ENCODE measurements at regions not wholly inside any gene's neighbourhood (a gene's known extent, or its start where the extent isn't known, plus 50 kb on each side); places are given as distances from the start of the nearest gene placed in this dataset.

DNA sequence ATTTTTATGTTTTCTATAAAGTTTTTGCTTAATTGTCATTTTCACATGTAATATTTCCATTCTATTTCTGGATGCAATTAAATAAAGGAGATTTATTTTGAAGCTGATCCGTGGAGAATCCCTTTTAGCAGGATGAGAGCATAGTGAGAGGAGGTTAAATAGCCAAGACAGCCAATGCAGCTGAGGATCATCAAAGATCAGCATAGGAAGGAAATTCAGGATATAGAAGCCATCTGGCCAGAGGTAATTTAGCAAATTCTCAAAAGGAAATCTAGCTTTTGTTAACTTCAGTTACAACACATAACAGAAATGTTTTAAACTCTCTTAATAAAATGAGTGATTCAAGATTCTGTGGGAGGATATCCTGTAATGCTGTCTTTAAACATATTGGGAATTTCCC lies 122.8 kb upstream of the PDE3A start:
- intact Hi-C loops (cut with micrococcal nuclease; ENCODE audit: unreplicated experiment) = no loop called here
- Mint-ChIP-seq H3K27me3 (ENCODE audit: insufficient read depth, unreplicated experiment) (peaks cover 3% of the 10 kb centered on the region), H3K4me3 (ENCODE audit: unreplicated experiment) (no peak overlapping the region)

DNA sequence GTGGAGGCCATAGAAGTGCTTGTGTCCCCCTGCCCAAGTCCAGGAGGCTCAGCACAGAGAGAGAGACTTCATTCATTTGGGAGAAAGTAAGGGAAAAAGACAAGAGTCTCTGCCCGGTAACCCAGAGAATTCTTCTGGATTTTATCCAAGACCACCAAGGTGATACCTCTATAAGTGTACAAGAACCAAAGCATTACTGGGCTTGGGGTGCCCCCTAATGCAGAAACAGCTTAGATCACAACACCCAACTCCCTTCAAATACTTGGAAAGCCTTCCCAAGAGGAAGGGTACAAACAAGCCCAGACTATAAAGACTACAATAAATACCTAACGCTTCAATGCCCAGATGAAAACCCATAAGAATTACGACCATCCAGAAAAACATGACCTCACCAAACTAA lies 119.7 kb upstream of the PDE3A start:
- peak in 1 of 2 experiments; percentile 15 for DNase-seq
- CTCF ChIA-PET = no interaction called here
- H3K9me3 Mint-ChIP-seq (ENCODE audit: unreplicated experiment) = peaks cover 12% of the 10 kb centered on the region
- intact Hi-C loops (cut with micrococcal nuclease; ENCODE audit: unreplicated experiment) = loop anchor here (1.0 kb wide), 1 partner anchor 333 kb away; no protein-coding TSS in a partner anchor
- peaks cover 3% of the 10 kb centered on the region for H3K27me3 Mint-ChIP-seq (ENCODE audit: insufficient read depth, unreplicated experiment)
- no peak overlapping the region for H3K4me3 Mint-ChIP-seq (ENCODE audit: unreplicated experiment)
- H3K4me1 Mint-ChIP-seq (ENCODE audit: low read depth, unreplicated experiment) = no peaks in the 10 kb centered on the region
- no peaks in the 10 kb centered on the region for H3K36me3 ChIP-seq (ENCODE audit: control insufficient read depth, insufficient read depth, low read length)
- H3K4me3 ChIP-seq (ENCODE audit: low read depth, low read length) = no peak overlapping the region
- POLR2A ChIA-PET = no interaction called here
- no peaks in the 10 kb centered on the region for H3K27me3 ChIP-seq (replicated peaks; ENCODE audit: control insufficient read depth, insufficient read depth, low read length)
- no TSS peak for BruUV-seq (replicated peaks)
- H3K36me3 Mint-ChIP-seq (ENCODE audit: insufficient read depth, unreplicated experiment) = no peaks in the 10 kb centered on the region
- H3K27ac Mint-ChIP-seq (ENCODE audit: unreplicated experiment) = no peak overlapping the region
- no peaks in the 10 kb centered on the region for H3K4me1 ChIP-seq
- TF ChIP-seq, protein P1, sequence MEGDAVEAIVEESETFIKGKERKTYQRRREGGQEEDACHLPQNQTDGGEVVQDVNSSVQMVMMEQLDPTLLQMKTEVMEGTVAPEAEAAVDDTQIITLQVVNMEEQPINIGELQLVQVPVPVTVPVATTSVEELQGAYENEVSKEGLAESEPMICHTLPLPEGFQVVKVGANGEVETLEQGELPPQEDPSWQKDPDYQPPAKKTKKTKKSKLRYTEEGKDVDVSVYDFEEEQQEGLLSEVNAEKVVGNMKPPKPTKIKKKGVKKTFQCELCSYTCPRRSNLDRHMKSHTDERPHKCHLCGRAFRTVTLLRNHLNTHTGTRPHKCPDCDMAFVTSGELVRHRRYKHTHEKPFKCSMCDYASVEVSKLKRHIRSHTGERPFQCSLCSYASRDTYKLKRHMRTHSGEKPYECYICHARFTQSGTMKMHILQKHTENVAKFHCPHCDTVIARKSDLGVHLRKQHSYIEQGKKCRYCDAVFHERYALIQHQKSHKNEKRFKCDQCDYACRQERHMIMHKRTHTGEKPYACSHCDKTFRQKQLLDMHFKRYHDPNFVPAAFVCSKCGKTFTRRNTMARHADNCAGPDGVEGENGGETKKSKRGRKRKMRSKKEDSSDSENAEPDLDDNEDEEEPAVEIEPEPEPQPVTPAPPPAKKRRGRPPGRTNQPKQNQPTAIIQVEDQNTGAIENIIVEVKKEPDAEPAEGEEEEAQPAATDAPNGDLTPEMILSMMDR (IDR thresholded peaks at IDR 0.05; ENCODE audit: insufficient read depth in 1 of 2, low read depth in 1 of 2, low read length in 1 of 2, severe bottlenecking in 1 of 2, unreplicated experiment in 1 of 2) = no peak
- peaks cover 6% of the 10 kb centered on the region; the same call in 1 of the 2 replicates for H3K9me3 ChIP-seq

More for the DNA sequence above, 122.8 kb upstream of the PDE3A start:
- no TSS peak for BruUV-seq (replicated peaks)
- no peaks in the 10 kb centered on the region for H3K4me1 Mint-ChIP-seq (ENCODE audit: low read depth, unreplicated experiment)
- peaks cover 6% of the 10 kb centered on the region; the same call in 1 of the 2 replicates for H3K9me3 ChIP-seq
- H3K4me3 ChIP-seq (ENCODE audit: low read depth, low read length) = no peak overlapping the region
- TF ChIP-seq, protein P1 (IDR thresholded peaks at IDR 0.05; ENCODE audit: insufficient read depth in 1 of 2, low read depth in 1 of 2, low read length in 1 of 2, severe bottlenecking in 1 of 2, unreplicated experiment in 1 of 2) = no peak
- no peak for DNase-seq
- H3K4me1 ChIP-seq = no peaks in the 10 kb centered on the region
- CTCF ChIA-PET = no interaction called here
- H3K9me3 Mint-ChIP-seq (ENCODE audit: unreplicated experiment) = peaks cover 12% of the 10 kb centered on the region
- H3K27ac Mint-ChIP-seq (ENCODE audit: unreplicated experiment) = no peak overlapping the region
- H3K27me3 ChIP-seq (replicated peaks; ENCODE audit: control insufficient read depth, insufficient read depth, low read length) = no peaks in the 10 kb centered on the region
- H3K36me3 Mint-ChIP-seq (ENCODE audit: insufficient read depth, unreplicated experiment) = no peaks in the 10 kb centered on the region
- H3K36me3 ChIP-seq (ENCODE audit: control insufficient read depth, insufficient read depth, low read length) = no peaks in the 10 kb centered on the region
- POLR2A ChIA-PET = no interaction called here

GRCh38 chr12:20250761-20251160 lies 117.6 kb upstream of the PDE3A start:
- H3K27me3 ChIP-seq (replicated peaks; ENCODE audit: control insufficient read depth, insufficient read depth, low read length) = no peaks in the 10 kb centered on the region
- peaks cover 6% of the 10 kb centered on the region; the same call in 1 of the 2 replicates for H3K9me3 ChIP-seq
- Mint-ChIP-seq H3K36me3 (ENCODE audit: insufficient read depth, unreplicated experiment) (no peaks in the 10 kb centered on the region), H3K9me3 (ENCODE audit: unreplicated experiment) (peaks cover 12% of the 10 kb centered on the region), H3K4me1 (ENCODE audit: low read depth, unreplicated experiment) (no peaks in the 10 kb centered on the region), H3K27ac (ENCODE audit: unreplicated experiment) (no peak overlapping the region), H3K4me3 (ENCODE audit: unreplicated experiment) (no peak overlapping the region), H3K27me3 (ENCODE audit: insufficient read depth, unreplicated experiment) (peaks cover 3% of the 10 kb centered on the region)
- no peak overlapping the region for H3K4me3 ChIP-seq (ENCODE audit: low read depth, low read length)
- ChIA-PET POLR2A (no interaction called here), CTCF (no interaction called here)
- intact Hi-C loops (cut with micrococcal nuclease; ENCODE audit: unreplicated experiment) = no loop called here
- no peaks in the 10 kb centered on the region for H3K36me3 ChIP-seq (ENCODE audit: control insufficient read depth, insufficient read depth, low read length)
- TF ChIP-seq, protein P1 (IDR thresholded peaks at IDR 0.05; ENCODE audit: insufficient read depth in 1 of 2, low read depth in 1 of 2, low read length in 1 of 2, severe bottlenecking in 1 of 2, unreplicated experiment in 1 of 2) = no peak
- H3K4me1 ChIP-seq = no peaks in the 10 kb centered on the region
- DNase-seq = no peak
- BruUV-seq (replicated peaks) = no TSS peak
